ENCODE measurements at regions not wholly inside any gene's neighbourhood (a gene's known extent, or its start where the extent isn't known, plus 50 kb on each side); places are given as distances from the start of the nearest gene placed in this dataset.

GRCh38 chr12:41731061-41731460 is 413.6 kb downstream of the GXYLT1 start:
- TF ChIP-seq, protein P1, sequence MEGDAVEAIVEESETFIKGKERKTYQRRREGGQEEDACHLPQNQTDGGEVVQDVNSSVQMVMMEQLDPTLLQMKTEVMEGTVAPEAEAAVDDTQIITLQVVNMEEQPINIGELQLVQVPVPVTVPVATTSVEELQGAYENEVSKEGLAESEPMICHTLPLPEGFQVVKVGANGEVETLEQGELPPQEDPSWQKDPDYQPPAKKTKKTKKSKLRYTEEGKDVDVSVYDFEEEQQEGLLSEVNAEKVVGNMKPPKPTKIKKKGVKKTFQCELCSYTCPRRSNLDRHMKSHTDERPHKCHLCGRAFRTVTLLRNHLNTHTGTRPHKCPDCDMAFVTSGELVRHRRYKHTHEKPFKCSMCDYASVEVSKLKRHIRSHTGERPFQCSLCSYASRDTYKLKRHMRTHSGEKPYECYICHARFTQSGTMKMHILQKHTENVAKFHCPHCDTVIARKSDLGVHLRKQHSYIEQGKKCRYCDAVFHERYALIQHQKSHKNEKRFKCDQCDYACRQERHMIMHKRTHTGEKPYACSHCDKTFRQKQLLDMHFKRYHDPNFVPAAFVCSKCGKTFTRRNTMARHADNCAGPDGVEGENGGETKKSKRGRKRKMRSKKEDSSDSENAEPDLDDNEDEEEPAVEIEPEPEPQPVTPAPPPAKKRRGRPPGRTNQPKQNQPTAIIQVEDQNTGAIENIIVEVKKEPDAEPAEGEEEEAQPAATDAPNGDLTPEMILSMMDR (IDR thresholded peaks at IDR 0.05), result no peak
- TF ChIP-seq, protein P2, sequence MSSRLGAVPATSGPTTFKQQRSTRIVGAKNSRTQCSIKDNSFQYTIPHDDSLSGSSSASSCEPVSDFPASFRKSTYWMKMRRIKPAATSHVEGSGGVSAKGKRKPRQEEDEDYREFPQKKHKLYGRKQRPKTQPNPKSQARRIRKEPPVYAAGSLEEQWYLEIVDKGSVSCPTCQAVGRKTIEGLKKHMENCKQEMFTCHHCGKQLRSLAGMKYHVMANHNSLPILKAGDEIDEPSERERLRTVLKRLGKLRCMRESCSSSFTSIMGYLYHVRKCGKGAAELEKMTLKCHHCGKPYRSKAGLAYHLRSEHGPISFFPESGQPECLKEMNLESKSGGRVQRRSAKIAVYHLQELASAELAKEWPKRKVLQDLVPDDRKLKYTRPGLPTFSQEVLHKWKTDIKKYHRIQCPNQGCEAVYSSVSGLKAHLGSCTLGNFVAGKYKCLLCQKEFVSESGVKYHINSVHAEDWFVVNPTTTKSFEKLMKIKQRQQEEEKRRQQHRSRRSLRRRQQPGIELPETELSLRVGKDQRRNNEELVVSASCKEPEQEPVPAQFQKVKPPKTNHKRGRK (CRISPR knock-in tag; IDR thresholded peaks at IDR 0.05; ENCODE audit: borderline replicate concordance), result no peak
- TF ChIP-seq TEAD4 (CRISPR knock-in tag; IDR thresholded peaks at IDR 0.05) (no peak), MAX (CRISPR knock-in tag; IDR thresholded peaks at IDR 0.05) (no peak), MYBL2 (CRISPR knock-in tag; IDR thresholded peaks at IDR 0.05) (no peak), FOXJ3 (CRISPR knock-in tag; IDR thresholded peaks at IDR 0.05; ENCODE audit: borderline replicate concordance) (no peak), JUN (CRISPR knock-in tag; IDR thresholded peaks at IDR 0.05) (no peak), SP1 (CRISPR knock-in tag; conservative IDR thresholded peaks at IDR 0.05) (no peak), ETV6 (CRISPR knock-in tag; IDR thresholded peaks at IDR 0.05) (no peak), CREB1 (CRISPR knock-in tag; IDR thresholded peaks at IDR 0.05) (no peak), RELA (CRISPR knock-in tag; IDR thresholded peaks at IDR 0.05; ENCODE audit: borderline replicate concordance) (no peak), NR1H2 (CRISPR knock-in tag; IDR thresholded peaks at IDR 0.05) (no peak)
- TF ChIP-seq, protein P3, sequence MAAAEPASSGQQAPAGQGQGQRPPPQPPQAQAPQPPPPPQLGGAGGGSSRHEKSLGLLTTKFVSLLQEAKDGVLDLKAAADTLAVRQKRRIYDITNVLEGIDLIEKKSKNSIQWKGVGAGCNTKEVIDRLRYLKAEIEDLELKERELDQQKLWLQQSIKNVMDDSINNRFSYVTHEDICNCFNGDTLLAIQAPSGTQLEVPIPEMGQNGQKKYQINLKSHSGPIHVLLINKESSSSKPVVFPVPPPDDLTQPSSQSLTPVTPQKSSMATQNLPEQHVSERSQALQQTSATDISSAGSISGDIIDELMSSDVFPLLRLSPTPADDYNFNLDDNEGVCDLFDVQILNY (CRISPR knock-in tag; IDR thresholded peaks at IDR 0.05), result no peak
- TF ChIP-seq, protein P4, sequence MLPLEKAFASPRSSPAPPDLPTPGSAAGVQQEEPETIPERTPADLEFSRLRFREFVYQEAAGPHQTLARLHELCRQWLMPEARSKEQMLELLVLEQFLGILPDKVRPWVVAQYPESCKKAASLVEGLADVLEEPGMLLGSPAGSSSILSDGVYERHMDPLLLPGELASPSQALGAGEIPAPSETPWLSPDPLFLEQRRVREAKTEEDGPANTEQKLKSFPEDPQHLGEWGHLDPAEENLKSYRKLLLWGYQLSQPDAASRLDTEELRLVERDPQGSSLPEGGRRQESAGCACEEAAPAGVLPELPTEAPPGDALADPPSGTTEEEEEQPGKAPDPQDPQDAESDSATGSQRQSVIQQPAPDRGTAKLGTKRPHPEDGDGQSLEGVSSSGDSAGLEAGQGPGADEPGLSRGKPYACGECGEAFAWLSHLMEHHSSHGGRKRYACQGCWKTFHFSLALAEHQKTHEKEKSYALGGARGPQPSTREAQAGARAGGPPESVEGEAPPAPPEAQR (CRISPR knock-in tag; IDR thresholded peaks at IDR 0.05), result no peak

Data from WTC11 (cell line).